ENCODE measurements at regions not wholly inside any gene's neighbourhood (a gene's known extent, or its start where the extent isn't known, plus 50 kb on each side); places are given as distances from the start of the nearest gene placed in this dataset.

GRCh38 chr11:106378513-106379179 lies 301.2 kb downstream of the AASDHPPT start:
- DNase-seq, result no peak
- Histone ChIP-seq H3K27ac (ENCODE audit: low read length) (no peak overlapping the region), H3K9me3 (no peaks in the 10 kb centered on the region), H3K4me3 (ENCODE audit: control insufficient read depth in 1 of 2, extremely low read depth in 1 of 2, low read length in 1 of 2) (no peak overlapping the region), H3K4me1 (ENCODE audit: control insufficient read depth in 1 of 2, extremely low read depth in 1 of 2, insufficient read depth in 2 of 2, low read length in 2 of 2) (no peaks in the 10 kb centered on the region), H3K36me3 (ENCODE audit: control insufficient read depth in 2 of 2, extremely low read depth in 1 of 2, insufficient read depth in 1 of 2, low read length in 1 of 2) (no peaks in the 10 kb centered on the region), H3K27me3 (replicated peaks in 1 of 2; ENCODE audit: control insufficient read depth in 2 of 2, extremely low read depth in 1 of 2, insufficient read depth in 2 of 2, low read length in 1 of 2) (no peaks in the 10 kb centered on the region)
- POLR2A ChIA-PET, result no interaction called here
- H3K4me1 Mint-ChIP-seq, result no peaks in the 10 kb centered on the region
- CTCF ChIA-PET, result no interaction called here
- ATAC-seq (replicated peaks in 1 of 4), result no peak
- H3K9me3 Mint-ChIP-seq, result peaks cover 0 to 4% (median 3%) of the 10 kb centered on the region in 3 donors
- H3K27ac Mint-ChIP-seq, result no peak overlapping the region
- no peaks in the 10 kb centered on the region for H3K36me3 Mint-ChIP-seq
- no peaks in the 10 kb centered on the region for H3K27me3 Mint-ChIP-seq
- 33% methylated on average over 1 of the region's 3 CpGs for WGBS (ENCODE audit: insufficient coverage)
- no peak overlapping the region for H3K4me3 Mint-ChIP-seq

- POLR2A ChIA-PET, result no interaction called here
- Mint-ChIP-seq H3K9me3 (peaks cover 0 to 6% (median 3%) of the 10 kb centered on the region in 3 donors), H3K4me1 (no peaks in the 10 kb centered on the region)
These were observed 301.8 kb downstream of the AASDHPPT start for GRCh38 chr11:106379265-106379664.

GRCh38 chr11:106379712-106380111 lies 302.2 kb downstream of the AASDHPPT start:
- WGBS (ENCODE audit: insufficient coverage), result 80% methylated on average over 1 of the region's 1 CpG
- H3K27me3 ChIP-seq (replicated peaks in 1 of 2; ENCODE audit: control insufficient read depth in 2 of 2, extremely low read depth in 1 of 2, insufficient read depth in 2 of 2, low read length in 1 of 2), result no peaks in the 10 kb centered on the region
- no peak overlapping the region for H3K4me3 ChIP-seq (ENCODE audit: control insufficient read depth in 1 of 2, extremely low read depth in 1 of 2, low read length in 1 of 2)
- DNase-seq (no peak), ATAC-seq (replicated peaks in 1 of 4) (no peak)
- ChIA-PET CTCF (no interaction called here), POLR2A (no interaction called here)
- H3K36me3 ChIP-seq (ENCODE audit: control insufficient read depth in 2 of 2, extremely low read depth in 1 of 2, insufficient read depth in 1 of 2, low read length in 1 of 2), result no peaks in the 10 kb centered on the region
- Mint-ChIP-seq H3K27ac (no peak overlapping the region), H3K36me3 (no peaks in the 10 kb centered on the region), H3K9me3 (peaks cover 0 to 8% (median 3%) of the 10 kb centered on the region in 3 donors), H3K4me1 (no peaks in the 10 kb centered on the region), H3K4me3 (no peak overlapping the region), H3K27me3 (no peaks in the 10 kb centered on the region)
- no peaks in the 10 kb centered on the region for H3K9me3 ChIP-seq
- H3K27ac ChIP-seq (ENCODE audit: low read length), result no peak overlapping the region
- H3K4me1 ChIP-seq (ENCODE audit: control insufficient read depth in 1 of 2, extremely low read depth in 1 of 2, insufficient read depth in 2 of 2, low read length in 2 of 2), result no peaks in the 10 kb centered on the region

More at GRCh38 chr11:106379265-106379664, 301.8 kb downstream of the AASDHPPT start:
- no peaks in the 10 kb centered on the region for H3K27me3 Mint-ChIP-seq
- CTCF ChIA-PET, result no interaction called here
- H3K4me3 Mint-ChIP-seq, result no peak overlapping the region
- Histone ChIP-seq H3K27me3 (replicated peaks in 1 of 2; ENCODE audit: control insufficient read depth in 2 of 2, extremely low read depth in 1 of 2, insufficient read depth in 2 of 2, low read length in 1 of 2) (no peaks in the 10 kb centered on the region), H3K36me3 (ENCODE audit: control insufficient read depth in 2 of 2, extremely low read depth in 1 of 2, insufficient read depth in 1 of 2, low read length in 1 of 2) (no peaks in the 10 kb centered on the region), H3K9me3 (no peaks in the 10 kb centered on the region), H3K4me3 (ENCODE audit: control insufficient read depth in 1 of 2, extremely low read depth in 1 of 2, low read length in 1 of 2) (no peak overlapping the region), H3K4me1 (ENCODE audit: control insufficient read depth in 1 of 2, extremely low read depth in 1 of 2, insufficient read depth in 2 of 2, low read length in 2 of 2) (no peaks in the 10 kb centered on the region), H3K27ac (ENCODE audit: low read length) (no peak overlapping the region)
- H3K27ac Mint-ChIP-seq, result no peak overlapping the region
- no peak for ATAC-seq (replicated peaks in 1 of 4)
- H3K36me3 Mint-ChIP-seq, result no peaks in the 10 kb centered on the region
- no peak for DNase-seq
- WGBS (ENCODE audit: insufficient coverage), result no CpG with 5 or more reads among the region's 2 CpGs

GRCh38 chr11:106381895-106382294 lies 304.4 kb downstream of the AASDHPPT start:
- WGBS (ENCODE audit: insufficient coverage), result no CpG with 5 or more reads among the region's 3 CpGs
- no peaks in the 10 kb centered on the region for H3K27me3 ChIP-seq (replicated peaks in 1 of 2; ENCODE audit: control insufficient read depth in 2 of 2, extremely low read depth in 1 of 2, insufficient read depth in 2 of 2, low read length in 1 of 2)
- H3K9me3 ChIP-seq, result no peaks in the 10 kb centered on the region
- DNase-seq (no peak), ATAC-seq (replicated peaks in 1 of 4) (no peak)
- no peak overlapping the region for H3K4me3 ChIP-seq (ENCODE audit: control insufficient read depth in 1 of 2, extremely low read depth in 1 of 2, low read length in 1 of 2)
- H3K4me1 ChIP-seq (ENCODE audit: control insufficient read depth in 1 of 2, extremely low read depth in 1 of 2, insufficient read depth in 2 of 2, low read length in 2 of 2), result no peaks in the 10 kb centered on the region
- Mint-ChIP-seq H3K4me1 (no peaks in the 10 kb centered on the region), H3K9me3 (peaks cover 0 to 9% (median 0%) of the 10 kb centered on the region in 3 donors), H3K4me3 (no peak overlapping the region), H3K27ac (no peak overlapping the region), H3K36me3 (no peaks in the 10 kb centered on the region), H3K27me3 (no peaks in the 10 kb centered on the region)
- no peak overlapping the region for H3K27ac ChIP-seq (ENCODE audit: low read length)
- H3K36me3 ChIP-seq (ENCODE audit: control insufficient read depth in 2 of 2, extremely low read depth in 1 of 2, insufficient read depth in 1 of 2, low read length in 1 of 2), result no peaks in the 10 kb centered on the region
- ChIA-PET POLR2A (no interaction called here), CTCF (no interaction called here)

- no peak for DNase-seq
- CTCF ChIA-PET, result no interaction called here
- Mint-ChIP-seq H3K27me3 (no peaks in the 10 kb centered on the region), H3K27ac (no peak overlapping the region), H3K36me3 (no peaks in the 10 kb centered on the region), H3K4me1 (no peaks in the 10 kb centered on the region), H3K9me3 (peaks cover 0 to 16% (median 3%) of the 10 kb centered on the region in 3 donors), H3K4me3 (no peak overlapping the region)
- WGBS (ENCODE audit: insufficient coverage), result 86% methylated on average over 2 of the region's 2 CpGs
- no peaks in the 10 kb centered on the region for H3K9me3 ChIP-seq
- no peaks in the 10 kb centered on the region for H3K27me3 ChIP-seq (replicated peaks in 1 of 2; ENCODE audit: control insufficient read depth in 2 of 2, extremely low read depth in 1 of 2, insufficient read depth in 2 of 2, low read length in 1 of 2)
- no peaks in the 10 kb centered on the region for H3K4me1 ChIP-seq (ENCODE audit: control insufficient read depth in 1 of 2, extremely low read depth in 1 of 2, insufficient read depth in 2 of 2, low read length in 2 of 2)
- no peak for ATAC-seq (replicated peaks in 1 of 4)
- POLR2A ChIA-PET, result no interaction called here
- no peaks in the 10 kb centered on the region for H3K36me3 ChIP-seq (ENCODE audit: control insufficient read depth in 2 of 2, extremely low read depth in 1 of 2, insufficient read depth in 1 of 2, low read length in 1 of 2)
- H3K4me3 ChIP-seq (ENCODE audit: control insufficient read depth in 1 of 2, extremely low read depth in 1 of 2, low read length in 1 of 2), result no peak overlapping the region
- H3K27ac ChIP-seq (ENCODE audit: low read length), result no peak overlapping the region
These were observed 307.0 kb downstream of the AASDHPPT start for GRCh38 chr11:106384429-106384828.

- Histone ChIP-seq H3K36me3 (ENCODE audit: control insufficient read depth in 2 of 2, extremely low read depth in 1 of 2, insufficient read depth in 1 of 2, low read length in 1 of 2) (no peaks in the 10 kb centered on the region), H3K4me1 (ENCODE audit: control insufficient read depth in 1 of 2, extremely low read depth in 1 of 2, insufficient read depth in 2 of 2, low read length in 2 of 2) (no peaks in the 10 kb centered on the region), H3K9me3 (no peaks in the 10 kb centered on the region), H3K27me3 (replicated peaks in 1 of 2; ENCODE audit: control insufficient read depth in 2 of 2, extremely low read depth in 1 of 2, insufficient read depth in 2 of 2, low read length in 1 of 2) (no peaks in the 10 kb centered on the region), H3K27ac (ENCODE audit: low read length) (no peak overlapping the region), H3K4me3 (ENCODE audit: control insufficient read depth in 1 of 2, extremely low read depth in 1 of 2, low read length in 1 of 2) (no peak overlapping the region)
- CTCF ChIA-PET, result no interaction called here
- 100% methylated on average over 1 of the region's 2 CpGs for WGBS (ENCODE audit: insufficient coverage)
- Mint-ChIP-seq H3K36me3 (no peaks in the 10 kb centered on the region), H3K4me3 (no peak overlapping the region), H3K27ac (no peak overlapping the region), H3K27me3 (peaks cover 0 to 2% of the 10 kb centered on the region in 2 donors), H3K9me3 (peaks cover 0 to 16% (median 3%) of the 10 kb centered on the region in 3 donors), H3K4me1 (no peaks in the 10 kb centered on the region)
- POLR2A ChIA-PET, result no interaction called here
- ATAC-seq (replicated peaks in 1 of 4) (no peak), DNase-seq (no peak)
These were observed 309.1 kb downstream of the AASDHPPT start for GRCh38 chr11:106386519-106386918.

GRCh38 chr11:106389101-106389500 lies 311.6 kb downstream of the AASDHPPT start:
- H3K27ac Mint-ChIP-seq, result no peak overlapping the region
- Histone ChIP-seq H3K36me3 (ENCODE audit: control insufficient read depth in 2 of 2, extremely low read depth in 1 of 2, insufficient read depth in 1 of 2, low read length in 1 of 2) (no peaks in the 10 kb centered on the region), H3K27ac (ENCODE audit: low read length) (no peak overlapping the region), H3K27me3 (replicated peaks in 1 of 2; ENCODE audit: control insufficient read depth in 2 of 2, extremely low read depth in 1 of 2, insufficient read depth in 2 of 2, low read length in 1 of 2) (no peaks in the 10 kb centered on the region), H3K4me1 (ENCODE audit: control insufficient read depth in 1 of 2, extremely low read depth in 1 of 2, insufficient read depth in 2 of 2, low read length in 2 of 2) (no peaks in the 10 kb centered on the region), H3K9me3 (no peaks in the 10 kb centered on the region), H3K4me3 (ENCODE audit: control insufficient read depth in 1 of 2, extremely low read depth in 1 of 2, low read length in 1 of 2) (no peak overlapping the region)
- CTCF ChIA-PET, result no interaction called here
- no peak for ATAC-seq (replicated peaks in 1 of 4)
- H3K4me1 Mint-ChIP-seq, result no peaks in the 10 kb centered on the region
- DNase-seq, result no peak
- POLR2A ChIA-PET, result no interaction called here
- H3K9me3 Mint-ChIP-seq, result peaks cover 0 to 15% (median 3%) of the 10 kb centered on the region in 3 donors
- H3K4me3 Mint-ChIP-seq, result no peak overlapping the region
- no peaks in the 10 kb centered on the region for H3K36me3 Mint-ChIP-seq
- peaks cover 0 to 2% of the 10 kb centered on the region in 2 donors for H3K27me3 Mint-ChIP-seq

Data from T-cell (primary cell).